GM10266 (cell line): ENCODE measurements at regions not wholly inside any gene's neighbourhood (a gene's known extent, or its start where the extent isn't known, plus 50 kb on each side); places are given as distances from the start of the nearest gene placed in this dataset.
"Not testable (repeated sequence)": the region's sequence is repeated elsewhere in the genome, so short reads cannot be mapped to it uniquely, and the experiment has no call there.

Source experiments
- DNase-seq: peaks from one replicate; pipeline ENCODE4 v3.0.0; 2012; ENCODE audit errors: extremely low spot score
- CTCF ChIP-seq: IDR thresholded peaks from 2 replicates; pipeline ENCODE4 v1.5.1; 2012; ENCODE audit warnings: mild to moderate bottlenecking, low read depth; ENCODE audit not compliant: control insufficient read depth, insufficient read depth; ENCODE audit errors: missing control alignments

- TF ChIP-seq CTCF, result no peak
- DNase-seq, result no peak
Observed at GRCh38 chr13:53442979-53443378, 414.4 kb downstream of the OLFM4 start.

GRCh38 chr13:53445686-53446085 is 417.1 kb downstream of the OLFM4 start:
- no peak for TF ChIP-seq CTCF
- DNase-seq, result no peak

- no peak for TF ChIP-seq CTCF
- no peak for DNase-seq
Observed at GRCh38 chr13:53447456-53447855, 418.8 kb downstream of the OLFM4 start.

GRCh38 chr13:53447863-53448262 is 419.2 kb downstream of the OLFM4 start:
- TF ChIP-seq CTCF, result no peak

GRCh38 chr13:53452263-53452808 is 423.7 kb downstream of the OLFM4 start:
- DNase-seq, result not testable (repeated sequence)

More at GRCh38 chr13:53447863-53448262, 419.2 kb downstream of the OLFM4 start:
- DNase-seq, result no peak

GRCh38 chr13:53460796-53461195 is 432.2 kb downstream of the OLFM4 start:
- no peak for TF ChIP-seq CTCF
- no peak for DNase-seq

- TF ChIP-seq CTCF, result no peak
- DNase-seq, result no peak
Observed at GRCh38 chr13:53463106-53463505, 434.5 kb downstream of the OLFM4 start.

- DNase-seq, result no peak
Observed at GRCh38 chr13:53466576-53466975, 438.0 kb downstream of the OLFM4 start.

More at GRCh38 chr13:53466576-53466975, 438.0 kb downstream of the OLFM4 start:
- TF ChIP-seq CTCF, result no peak
